ENCODE measurements at regions not wholly inside any gene's neighbourhood (a gene's known extent, or its start where the extent isn't known, plus 50 kb on each side); places are given as distances from the start of the nearest gene placed in this dataset.

GRCh38 chr12:67035121-67035520 is 234.0 kb upstream of the CAND1 start:
- no peak for DNase-seq
- Histone ChIP-seq H3K27me3 (no peaks in the 10 kb centered on the region), H3K9me3 (no peaks in the 10 kb centered on the region), H3K4me1 (no peaks in the 10 kb centered on the region), H3K36me3 (no peaks in the 10 kb centered on the region), H3K4me3 (ENCODE audit: low read depth, low read length) (no peak overlapping the region)
- no peak for TF ChIP-seq CTCF (IDR thresholded peaks at IDR 0.05; ENCODE audit: low read depth, low read length)

GRCh38 chr12:67038486-67038885 is 230.7 kb upstream of the CAND1 start:
- Histone ChIP-seq H3K9me3 (no peaks in the 10 kb centered on the region), H3K4me3 (ENCODE audit: low read depth, low read length) (no peak overlapping the region), H3K36me3 (no peaks in the 10 kb centered on the region), H3K4me1 (no peaks in the 10 kb centered on the region), H3K27me3 (no peaks in the 10 kb centered on the region)
- no peak for TF ChIP-seq CTCF (IDR thresholded peaks at IDR 0.05; ENCODE audit: low read depth, low read length)
- no peak for DNase-seq

GRCh38 chr12:67039995-67040860 is 228.9 kb upstream of the CAND1 start:
- Histone ChIP-seq H3K36me3 (no peaks in the 10 kb centered on the region), H3K4me1 (no peaks in the 10 kb centered on the region), H3K9me3 (no peaks in the 10 kb centered on the region), H3K4me3 (ENCODE audit: low read depth, low read length) (no peak overlapping the region), H3K27me3 (no peaks in the 10 kb centered on the region)
- TF ChIP-seq CTCF (IDR thresholded peaks at IDR 0.05; ENCODE audit: low read depth, low read length): no peak
- no peak for DNase-seq

- no peak overlapping the region for H3K4me3 ChIP-seq (ENCODE audit: low read depth, low read length)
- no peaks in the 10 kb centered on the region for H3K36me3 ChIP-seq
- no peaks in the 10 kb centered on the region for H3K4me1 ChIP-seq
- DNase-seq: no peak
- no peak for TF ChIP-seq CTCF (IDR thresholded peaks at IDR 0.05; ENCODE audit: low read depth, low read length)
- H3K27me3 ChIP-seq: no peaks in the 10 kb centered on the region
- no peaks in the 10 kb centered on the region for H3K9me3 ChIP-seq
Measured at GRCh38 chr12:67040861-67041137, 228.4 kb upstream of the CAND1 start.

DNA sequence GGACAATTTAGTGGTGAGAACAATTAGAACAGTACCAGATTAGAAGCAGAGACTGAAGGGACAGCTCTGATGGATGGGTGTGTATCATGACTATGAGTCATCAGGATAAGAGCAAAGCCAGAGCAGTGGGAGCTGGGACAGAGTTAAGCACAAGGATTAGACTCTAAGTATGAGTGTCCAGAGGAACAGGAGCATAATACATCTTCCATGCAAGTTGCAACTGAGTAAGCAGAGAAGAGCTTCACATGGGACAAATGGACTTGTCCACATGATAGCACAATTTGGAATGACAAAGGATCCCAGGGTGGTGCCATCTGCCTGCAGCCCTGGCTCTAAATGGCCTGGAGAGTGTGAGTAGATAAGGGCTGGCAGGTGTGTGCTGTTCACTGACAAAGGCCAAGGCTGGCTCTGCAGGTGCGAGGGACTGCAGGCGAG is 226.4 kb upstream of the CAND1 start:
- Histone ChIP-seq H3K36me3 (no peaks in the 10 kb centered on the region), H3K27me3 (no peaks in the 10 kb centered on the region), H3K9me3 (no peaks in the 10 kb centered on the region), H3K4me3 (ENCODE audit: low read depth, low read length) (no peak overlapping the region), H3K4me1 (no peaks in the 10 kb centered on the region)
- DNase-seq: no peak
- no peak for TF ChIP-seq CTCF (IDR thresholded peaks at IDR 0.05; ENCODE audit: low read depth, low read length)

DNA sequence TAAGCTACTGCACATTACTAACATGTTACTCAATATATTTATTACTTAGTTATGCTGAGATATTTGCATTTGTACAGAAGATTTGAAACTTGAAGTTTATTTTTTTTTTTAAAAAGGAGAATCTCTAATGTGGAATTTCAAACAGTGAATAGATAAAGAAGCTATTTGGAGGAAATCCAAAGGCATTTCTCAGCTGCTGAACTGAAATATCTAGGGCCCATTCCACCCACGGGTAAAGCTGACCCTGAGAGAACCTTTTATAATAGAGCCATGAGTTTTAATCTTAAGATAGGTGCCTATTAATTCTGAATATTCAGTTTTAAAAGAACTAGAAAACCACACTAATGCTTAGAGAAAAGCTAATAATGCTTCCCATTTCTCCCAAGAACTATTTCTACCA is 225.4 kb upstream of the CAND1 start:
- Histone ChIP-seq H3K4me3 (ENCODE audit: low read depth, low read length) (no peak overlapping the region), H3K9me3 (no peaks in the 10 kb centered on the region), H3K4me1 (no peaks in the 10 kb centered on the region), H3K27me3 (no peaks in the 10 kb centered on the region), H3K36me3 (no peaks in the 10 kb centered on the region)
- no peak for TF ChIP-seq CTCF (IDR thresholded peaks at IDR 0.05; ENCODE audit: low read depth, low read length)
- DNase-seq: no peak
